HG03460 (cell line): ENCODE measurements at regions not wholly inside any gene's neighbourhood (a gene's known extent, or its start where the extent isn't known, plus 50 kb on each side); places are given as distances from the start of the nearest gene placed in this dataset.
"Not testable (repeated sequence)": the region's sequence is repeated elsewhere in the genome, so short reads cannot be mapped to it uniquely, and the experiment has no call there.

Source experiments
- ATAC-seq: cut with Tn5 transposase; IDR thresholded peaks from one replicate; pipeline ENCODE4 v1.9.1; 2021; ENCODE audit not compliant: unreplicated experiment

DNA sequence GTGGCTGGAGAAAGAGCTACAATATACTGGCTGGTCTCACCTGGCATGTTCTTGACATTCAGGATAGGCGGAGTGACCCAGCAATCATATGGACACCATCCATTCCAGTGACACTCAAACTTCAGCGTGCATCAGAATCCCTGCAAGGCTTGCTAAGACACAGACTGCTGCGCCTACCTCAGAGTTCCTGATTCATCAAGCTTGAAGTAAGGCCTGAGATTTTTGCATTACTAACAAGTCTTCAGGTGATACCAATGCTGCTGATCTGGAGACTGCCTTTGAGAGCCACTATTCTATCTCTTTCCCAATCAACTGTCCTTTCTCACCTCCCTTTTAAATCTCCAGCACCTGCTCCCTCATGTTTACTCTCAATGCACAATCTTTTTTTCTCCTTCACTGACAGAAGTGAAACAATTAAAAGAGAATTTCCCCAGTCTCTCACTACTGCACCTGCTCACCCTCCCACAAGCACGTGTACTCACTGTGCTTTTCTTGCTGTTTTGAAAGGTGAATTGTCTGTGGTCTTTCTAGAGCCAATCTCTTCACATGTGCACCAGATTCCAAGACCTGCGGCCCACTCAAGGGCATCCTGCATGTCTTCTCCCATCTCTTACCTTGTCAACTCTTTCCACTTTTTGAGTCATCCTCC lies 519.2 kb downstream of the TTLL7 start:
- not testable (repeated sequence) for ATAC-seq

DNA sequence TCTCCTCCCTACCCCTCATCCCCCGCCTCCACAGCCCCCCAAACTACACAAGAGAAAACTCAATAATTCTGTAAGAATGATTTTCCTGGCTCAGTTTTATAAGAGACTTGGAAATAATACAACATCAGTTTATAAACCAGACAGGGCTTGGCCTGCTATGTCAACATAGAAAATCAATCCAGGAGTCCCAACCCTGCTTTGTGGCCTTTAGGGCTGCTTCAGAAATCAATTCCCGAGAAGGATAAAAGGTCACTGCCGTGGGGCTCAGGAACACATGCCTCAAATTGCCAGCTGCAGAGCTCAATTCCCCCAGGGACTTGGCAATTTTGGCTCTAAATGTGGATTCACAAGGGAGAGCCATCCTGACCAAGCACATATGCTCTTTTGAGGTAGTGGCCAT lies 520.8 kb downstream of the TTLL7 start:
- not testable (repeated sequence) for ATAC-seq

DNA sequence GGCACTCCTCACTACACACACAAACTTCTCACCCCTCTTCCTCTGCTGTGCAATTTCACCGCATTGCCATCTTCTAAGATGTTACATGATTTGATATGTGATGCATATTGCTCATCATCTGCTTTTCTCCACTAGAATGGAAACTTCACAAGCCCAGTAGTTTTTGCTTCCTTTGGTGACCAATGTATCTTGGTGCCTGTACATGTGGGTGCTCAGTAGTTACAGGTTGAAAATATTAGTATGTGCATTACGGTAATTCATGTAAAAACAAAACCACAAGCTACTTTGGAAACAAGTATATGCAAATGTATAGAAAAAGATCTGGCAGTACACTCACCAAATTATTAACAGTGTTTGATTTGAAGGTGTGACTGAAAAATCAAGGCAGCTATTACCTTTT lies 522.4 kb downstream of the TTLL7 start:
- ATAC-seq, result peak; percentile 64

DNA sequence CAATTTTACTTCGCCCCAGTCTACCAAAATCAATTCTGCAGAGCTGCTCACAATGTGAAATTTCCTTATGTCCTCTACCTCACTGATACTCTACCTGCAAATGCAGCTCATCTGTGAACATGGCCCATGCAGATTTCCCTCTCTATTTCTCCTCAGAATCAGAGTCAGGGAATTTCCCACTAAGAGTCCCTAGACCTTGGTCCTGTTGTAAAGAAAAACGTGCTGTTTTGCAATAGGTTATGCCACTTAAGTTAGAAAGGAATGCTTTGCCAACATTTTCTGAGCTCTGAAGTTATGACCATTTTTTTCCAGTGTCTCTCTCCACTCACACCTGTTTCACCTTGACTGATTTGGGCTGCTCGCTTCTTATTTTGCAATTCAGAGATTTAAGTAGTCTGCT lies 524.0 kb downstream of the TTLL7 start:
- ATAC-seq, result not testable (repeated sequence)

- not testable (repeated sequence) for ATAC-seq
Measured at GRCh38 chr1:83473986-83474385, 524.9 kb downstream of the TTLL7 start.

- ATAC-seq, result not testable (repeated sequence)
Measured at GRCh38 chr1:83472066-83472465, 526.9 kb downstream of the TTLL7 start.

GRCh38 chr1:83471272-83471671 lies 527.7 kb downstream of the TTLL7 start:
- ATAC-seq, result peak; percentile 67

DNA sequence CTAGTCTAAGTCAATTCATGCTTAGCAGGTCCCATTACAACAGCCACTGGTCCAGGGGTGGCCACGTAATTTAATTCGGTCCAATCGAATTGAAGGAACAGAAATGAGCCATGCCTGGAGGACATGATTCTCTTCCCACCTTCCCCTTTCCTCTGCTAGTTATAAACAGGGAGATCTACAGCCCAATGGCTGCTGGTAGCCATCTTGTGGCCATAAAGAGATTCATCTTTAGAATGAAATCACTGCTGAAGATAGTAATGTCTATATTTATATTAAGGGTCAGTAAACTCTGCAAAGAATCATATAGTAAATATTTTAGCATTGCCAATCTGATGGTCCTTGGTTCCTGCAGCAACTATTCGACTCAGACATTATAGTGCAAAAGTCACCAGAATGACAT lies 530.6 kb downstream of the TTLL7 start:
- not testable (repeated sequence) for ATAC-seq

DNA sequence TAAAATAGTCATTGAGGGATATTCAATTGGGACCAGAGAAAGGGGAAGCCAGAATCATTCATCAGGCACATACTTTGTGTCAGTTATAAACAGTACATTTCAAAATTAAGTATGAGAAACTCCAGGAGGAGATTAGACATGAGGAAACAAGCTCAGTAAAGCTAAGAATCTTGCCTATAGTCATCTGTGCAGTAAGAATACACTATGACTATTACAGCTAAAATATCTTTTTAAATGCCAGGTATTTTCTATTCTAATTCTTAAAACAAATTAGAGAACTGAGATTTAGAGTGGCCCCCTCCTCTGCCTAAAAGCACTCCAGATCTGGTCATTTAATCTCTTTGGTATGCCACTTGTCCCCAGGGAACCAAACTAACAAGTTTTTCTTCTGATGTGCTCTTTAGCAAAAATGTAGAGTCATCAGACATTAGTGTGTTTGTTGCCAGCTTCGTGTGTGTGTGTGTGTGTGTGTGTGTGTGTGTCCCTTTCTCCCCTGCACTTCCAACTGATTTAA lies 541.1 kb downstream of the TTLL7 start:
- peak; percentile 43 for ATAC-seq

GRCh38 chr1:83457281-83457680 lies 541.7 kb downstream of the TTLL7 start:
- ATAC-seq, result not testable (repeated sequence)

DNA sequence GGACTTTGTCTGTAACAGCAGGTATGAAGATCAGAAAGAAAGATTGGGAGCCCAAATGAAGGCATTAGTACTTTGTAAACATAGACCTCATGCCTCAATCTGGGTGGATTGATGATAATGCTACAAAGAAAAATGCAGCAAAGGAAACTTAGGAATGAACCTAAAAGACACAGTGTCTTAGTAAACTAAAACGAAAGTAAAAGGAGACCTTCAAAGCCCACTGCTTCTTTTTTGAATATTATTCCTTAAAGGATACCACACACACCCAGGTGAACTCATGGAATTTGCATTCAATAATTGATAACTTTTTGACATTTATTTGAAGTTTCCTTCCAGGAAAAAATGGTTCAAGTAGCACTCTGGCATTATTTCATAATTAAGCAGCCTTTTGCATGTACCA lies 543.2 kb downstream of the TTLL7 start:
- ATAC-seq, result not testable (repeated sequence)

- ATAC-seq, result not testable (repeated sequence)
Measured at GRCh38 chr1:83445873-83446272, 553.1 kb downstream of the TTLL7 start.

- not testable (repeated sequence) for ATAC-seq
Measured at GRCh38 chr1:83442412-83442811, 556.5 kb downstream of the TTLL7 start.

GRCh38 chr1:83440586-83440985 lies 558.3 kb downstream of the TTLL7 start:
- not testable (repeated sequence) for ATAC-seq

DNA sequence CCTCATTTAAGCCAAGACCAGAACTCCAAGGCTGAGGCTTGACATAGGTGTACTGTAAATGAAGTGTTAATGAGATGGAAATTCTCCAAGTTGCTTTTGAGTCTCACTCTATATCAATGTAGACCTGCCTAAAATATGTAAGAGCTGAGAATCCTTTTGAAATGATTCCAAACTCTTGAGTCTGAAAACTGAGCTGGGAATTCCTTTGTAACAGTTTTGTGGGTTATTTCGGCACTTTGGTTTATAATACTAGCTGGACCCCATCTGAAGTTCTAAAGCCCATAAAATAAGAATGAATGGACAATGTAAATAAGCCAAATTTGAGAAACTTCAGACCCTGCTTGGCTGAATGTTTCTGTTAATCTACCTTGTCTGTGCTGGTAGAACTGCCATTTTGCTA lies 558.9 kb downstream of the TTLL7 start:
- ATAC-seq, result not testable (repeated sequence)

DNA sequence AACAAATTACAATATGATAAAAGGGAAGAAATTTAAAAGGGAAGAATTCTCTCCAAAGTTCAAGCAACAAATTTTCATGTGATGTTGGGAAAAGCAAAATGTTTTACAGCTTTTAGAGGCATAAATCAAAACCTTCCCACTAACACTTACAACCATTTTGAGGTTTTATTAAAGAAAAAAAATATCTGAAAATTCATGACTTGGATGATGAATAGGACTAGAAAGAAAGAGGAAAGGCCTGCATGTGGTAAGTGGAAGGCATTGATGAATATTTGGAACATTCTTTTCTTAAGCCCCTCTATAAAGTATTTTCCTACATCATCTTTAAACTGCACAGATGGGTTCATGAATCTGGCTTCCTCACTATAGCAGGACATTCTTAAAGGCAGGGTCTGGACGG lies 560.6 kb downstream of the TTLL7 start:
- ATAC-seq, result not testable (repeated sequence)

- not testable (repeated sequence) for ATAC-seq
Measured at GRCh38 chr1:83435336-83435735, 563.6 kb downstream of the TTLL7 start.

GRCh38 chr1:83427566-83427965 lies 571.4 kb downstream of the TTLL7 start:
- ATAC-seq, result not testable (repeated sequence)

GRCh38 chr1:83423382-83423781 lies 575.5 kb downstream of the TTLL7 start:
- ATAC-seq, result not testable (repeated sequence)

- no peak for ATAC-seq
Measured at GRCh38 chr1:83418558-83418957, 580.4 kb downstream of the TTLL7 start.

DNA sequence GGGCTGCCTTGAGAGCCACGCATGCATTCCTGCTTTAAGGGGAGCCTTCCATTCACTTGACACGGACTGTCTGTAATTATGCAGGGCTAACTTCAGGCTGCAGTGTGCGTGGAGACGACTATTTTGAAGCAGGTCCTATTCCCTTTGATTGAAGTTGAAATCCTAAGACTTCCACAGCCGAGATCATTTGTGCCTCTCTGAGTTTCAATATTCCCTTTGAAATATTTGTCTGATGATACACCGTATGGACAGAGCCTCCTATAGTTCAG lies 585.2 kb downstream of the TTLL7 start:
- ATAC-seq, result not testable (repeated sequence)

GRCh38 chr1:83410746-83411413 lies 588.1 kb downstream of the TTLL7 start:
- not testable (repeated sequence) for ATAC-seq
